ENCODE measurements at regions not wholly inside any gene's neighbourhood (a gene's known extent, or its start where the extent isn't known, plus 50 kb on each side); places are given as distances from the start of the nearest gene placed in this dataset.
"Not testable (repeated sequence)": the region's sequence is repeated elsewhere in the genome, so short reads cannot be mapped to it uniquely, and the experiment has no call there.

DNA sequence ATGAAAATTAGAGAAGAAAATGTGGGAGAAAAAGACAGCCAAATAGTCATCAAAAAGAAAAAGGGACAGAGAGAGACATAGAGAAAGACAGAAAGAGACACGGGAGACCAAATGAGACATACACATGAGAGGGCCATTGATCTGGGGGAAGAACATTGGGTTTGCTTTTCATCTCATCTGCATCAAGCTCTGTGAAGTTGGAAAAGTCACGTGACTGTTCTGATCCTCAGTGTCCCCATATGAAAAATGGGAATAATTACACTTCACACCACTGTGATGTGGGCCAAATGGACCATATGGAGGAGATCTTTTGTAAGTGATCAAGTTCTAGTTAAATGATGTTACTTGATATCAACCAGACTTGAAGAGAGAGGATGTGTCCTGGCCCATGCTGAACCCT is 147.1 kb upstream of the NRXN3 start:
- no peak overlapping the region for H3K27ac Mint-ChIP-seq
- H3K27me3 Mint-ChIP-seq = peaks cover 20% of the 10 kb centered on the region
- H3K4me3 Mint-ChIP-seq = no peak overlapping the region
- H3K36me3 Mint-ChIP-seq (ENCODE audit: low read depth) = no peaks in the 10 kb centered on the region
- H3K9me3 ChIP-seq (ENCODE audit: control insufficient read depth, low read length, poor library complexity, severe bottlenecking) = no peaks in the 10 kb centered on the region
- DNase-seq (no peak), ATAC-seq (no peak)
- no peaks in the 10 kb centered on the region for H3K4me1 Mint-ChIP-seq

DNA sequence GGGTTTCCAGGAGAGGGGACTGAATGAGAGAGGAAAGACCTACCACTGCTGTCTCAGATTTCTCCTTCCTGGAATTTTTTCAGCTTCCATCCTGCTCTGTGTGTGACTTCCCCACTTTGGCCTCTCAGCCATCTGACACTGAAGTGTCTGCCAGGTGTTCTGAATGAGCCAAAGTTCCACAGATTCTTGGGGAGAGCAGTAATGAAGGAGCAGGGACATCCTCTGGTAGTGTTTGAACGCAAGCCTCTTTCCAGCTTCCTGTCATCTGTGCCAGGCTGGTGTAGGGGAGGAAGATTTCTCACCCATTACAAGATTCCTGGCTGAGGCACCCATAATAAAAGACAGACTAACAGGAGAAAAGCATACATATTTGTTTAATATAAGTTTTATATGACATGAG is 141.7 kb upstream of the NRXN3 start:
- H3K9me3 ChIP-seq (ENCODE audit: control insufficient read depth, low read length, poor library complexity, severe bottlenecking) = no peaks in the 10 kb centered on the region
- Mint-ChIP-seq H3K4me1 (no peaks in the 10 kb centered on the region), H3K36me3 (ENCODE audit: low read depth) (no peaks in the 10 kb centered on the region), H3K27me3 (peaks cover 40% of the 10 kb centered on the region), H3K4me3 (no peak overlapping the region), H3K27ac (no peak overlapping the region)
- DNase-seq (no peak), ATAC-seq (no peak)

DNA sequence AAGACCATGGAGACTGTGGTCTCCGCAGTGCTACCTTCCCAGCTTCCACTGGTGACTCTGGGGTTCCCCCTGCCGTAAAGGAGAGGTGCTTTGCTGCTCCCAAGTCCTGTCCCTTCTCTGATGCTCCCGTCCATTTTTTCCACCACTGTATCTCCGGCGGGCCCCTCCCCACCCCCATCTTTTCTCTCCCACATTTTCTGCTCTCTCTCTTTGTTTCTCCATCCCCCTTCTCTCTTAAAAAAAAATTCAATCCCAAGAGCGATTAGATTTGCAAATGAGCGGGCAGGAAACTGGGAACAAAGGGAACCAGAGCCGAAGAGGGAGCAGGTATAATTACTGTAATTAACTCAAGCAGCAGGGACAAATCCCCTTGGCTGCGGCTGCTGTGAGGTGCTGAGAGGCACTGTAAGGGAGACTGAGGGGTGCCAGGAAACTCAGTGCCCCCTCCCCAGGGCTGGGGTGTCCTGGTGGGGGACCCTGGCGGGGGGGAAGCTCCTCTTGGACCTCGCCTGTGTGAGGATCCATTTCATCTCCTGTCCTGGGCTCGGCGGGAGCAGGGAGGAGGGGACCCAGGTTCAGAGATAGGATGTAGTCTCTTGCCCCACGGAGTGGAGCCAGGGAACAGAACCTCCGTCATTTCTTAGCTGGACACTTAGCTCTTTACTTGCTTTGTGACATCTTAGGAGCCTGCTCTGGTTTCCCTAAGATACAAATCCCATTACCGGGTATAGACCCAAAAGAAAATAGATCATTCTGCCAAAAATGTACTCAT is 140.4 kb upstream of the NRXN3 start:
- no peak for ATAC-seq
- Mint-ChIP-seq H3K4me3 (no peak overlapping the region), H3K4me1 (no peaks in the 10 kb centered on the region), H3K27me3 (peaks cover 34% of the 10 kb centered on the region), H3K36me3 (ENCODE audit: low read depth) (no peaks in the 10 kb centered on the region), H3K27ac (no peak overlapping the region)
- DNase-seq = no peak
- no peaks in the 10 kb centered on the region for H3K9me3 ChIP-seq (ENCODE audit: control insufficient read depth, low read length, poor library complexity, severe bottlenecking)

DNA sequence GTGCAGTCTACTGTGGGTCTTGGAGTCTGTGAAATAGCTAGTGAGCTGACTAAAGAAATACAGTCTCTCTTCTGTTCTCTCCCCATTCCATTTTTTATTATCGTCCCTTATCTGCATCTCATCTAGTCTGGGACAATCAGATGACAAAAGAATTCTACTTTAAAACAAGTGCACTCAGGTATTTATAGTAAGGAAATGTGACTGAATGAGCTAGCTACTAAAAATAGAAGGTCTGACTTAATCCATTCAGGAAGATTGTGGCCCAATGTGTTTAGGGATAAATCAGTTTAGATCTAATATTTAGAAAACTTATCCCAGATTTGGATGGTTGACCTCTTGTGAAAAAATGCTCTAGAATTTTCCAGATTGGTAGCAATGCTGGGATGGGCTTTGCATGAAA is 126.8 kb upstream of the NRXN3 start:
- Mint-ChIP-seq H3K4me1 (no peaks in the 10 kb centered on the region), H3K27ac (no peak overlapping the region), H3K27me3 (peaks cover 29% of the 10 kb centered on the region), H3K4me3 (no peak overlapping the region), H3K36me3 (ENCODE audit: low read depth) (no peaks in the 10 kb centered on the region)
- ATAC-seq (no peak), DNase-seq (no peak)
- H3K9me3 ChIP-seq (ENCODE audit: control insufficient read depth, low read length, poor library complexity, severe bottlenecking) = no peaks in the 10 kb centered on the region

DNA sequence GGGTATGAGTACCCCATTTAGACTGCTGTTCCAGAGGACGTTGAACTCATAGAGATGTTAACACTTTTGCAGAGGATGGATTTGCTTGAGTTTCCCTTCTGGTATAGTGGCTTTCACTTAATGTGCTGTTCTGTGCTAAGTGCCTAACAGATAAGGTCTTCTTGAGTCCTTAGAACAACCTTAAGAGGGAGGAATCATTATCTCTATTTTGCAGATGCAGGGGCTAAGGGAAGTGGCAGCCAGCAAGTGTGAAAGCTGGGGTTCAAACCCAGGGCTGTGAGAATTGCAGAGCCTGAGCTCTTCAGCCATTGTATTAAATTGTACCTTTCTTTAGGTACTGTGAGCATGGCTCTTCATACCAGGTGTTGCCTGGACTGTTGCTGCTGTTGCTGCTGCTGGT is 122.1 kb upstream of the NRXN3 start:
- H3K4me3 Mint-ChIP-seq = no peak overlapping the region
- peaks cover 13% of the 10 kb centered on the region for H3K27me3 Mint-ChIP-seq
- no peak for ATAC-seq
- no peak overlapping the region for H3K27ac Mint-ChIP-seq
- H3K4me1 Mint-ChIP-seq = no peaks in the 10 kb centered on the region
- H3K9me3 ChIP-seq (ENCODE audit: control insufficient read depth, low read length, poor library complexity, severe bottlenecking) = no peaks in the 10 kb centered on the region
- H3K36me3 Mint-ChIP-seq (ENCODE audit: low read depth) = no peaks in the 10 kb centered on the region
- no peak for DNase-seq

DNA sequence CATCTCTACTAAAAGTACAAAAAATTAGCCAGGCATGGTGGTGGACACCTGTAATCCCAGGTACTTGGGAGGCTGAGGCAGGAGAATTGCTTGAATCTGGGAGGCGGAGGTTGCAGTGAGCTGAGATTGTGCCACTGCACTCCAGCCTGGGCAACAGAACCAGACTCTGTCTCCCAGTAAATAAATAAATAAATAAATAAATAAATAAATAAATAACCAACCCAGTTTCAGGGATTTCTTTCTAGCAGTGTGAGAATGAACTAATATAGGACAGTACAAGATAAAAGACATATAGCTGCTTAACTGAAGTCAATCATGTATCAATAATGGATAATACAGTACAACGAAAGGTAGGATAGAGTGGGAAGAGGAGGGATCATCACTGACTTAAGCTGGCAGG is 113.3 kb upstream of the NRXN3 start:
- H3K36me3 Mint-ChIP-seq (ENCODE audit: low read depth); ATAC-seq; H3K4me3 Mint-ChIP-seq; H3K4me1 Mint-ChIP-seq; H3K9me3 ChIP-seq (ENCODE audit: control insufficient read depth, low read length, poor library complexity, severe bottlenecking); H3K27ac Mint-ChIP-seq; DNase-seq: not testable (repeated sequence)
- peaks cover 11% of the 10 kb centered on the region for H3K27me3 Mint-ChIP-seq

DNA sequence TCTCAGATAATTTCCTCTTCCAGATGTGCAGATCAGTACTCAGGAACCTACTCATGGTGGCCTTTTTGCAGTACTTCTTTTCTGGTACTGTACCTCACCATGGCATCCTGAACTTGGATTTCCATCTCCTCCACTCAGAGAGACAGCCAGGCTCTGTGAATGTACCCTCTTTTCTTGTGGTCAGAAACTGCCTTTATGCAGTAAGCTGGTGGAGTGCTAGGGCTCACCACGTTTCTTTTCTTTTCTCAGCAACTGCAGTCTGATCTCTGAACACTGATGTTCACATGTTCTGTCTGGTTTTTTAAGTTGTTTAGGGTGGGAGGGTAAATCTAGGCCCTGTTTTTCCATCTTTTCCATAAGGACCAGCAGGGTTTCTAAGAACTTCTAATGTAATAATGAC is 99.8 kb upstream of the NRXN3 start:
- Mint-ChIP-seq H3K4me3 (no peak overlapping the region), H3K27me3 (peaks cover 34% of the 10 kb centered on the region), H3K27ac (no peak overlapping the region), H3K4me1 (no peaks in the 10 kb centered on the region), H3K36me3 (ENCODE audit: low read depth) (no peaks in the 10 kb centered on the region)
- DNase-seq (no peak), ATAC-seq (no peak)
- H3K9me3 ChIP-seq (ENCODE audit: control insufficient read depth, low read length, poor library complexity, severe bottlenecking) = no peaks in the 10 kb centered on the region

DNA sequence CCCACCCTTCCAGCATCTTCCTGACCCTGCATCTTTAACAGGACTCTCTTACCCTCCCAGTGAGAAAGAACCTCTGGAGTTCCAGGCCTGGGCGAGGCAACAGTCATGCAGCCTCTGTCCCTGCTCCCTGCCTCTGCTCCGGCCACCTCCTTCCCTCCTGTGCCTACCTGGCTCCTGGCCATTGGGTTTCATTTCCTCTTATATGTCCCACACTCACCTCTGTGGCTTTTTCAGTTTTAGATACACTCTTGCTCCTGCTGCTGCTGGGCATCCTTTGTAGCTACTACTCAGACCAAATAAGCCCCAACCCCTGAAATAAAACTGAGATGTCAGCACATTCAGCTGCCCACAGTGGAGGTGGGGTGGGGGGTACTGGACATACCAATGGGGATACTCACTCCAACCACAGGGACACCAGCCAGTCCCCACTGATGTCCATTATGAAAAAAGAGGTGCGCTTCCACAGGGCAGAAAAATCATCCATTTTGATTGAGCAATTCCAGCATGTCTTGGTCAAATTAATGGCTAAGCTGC is 99.1 kb upstream of the NRXN3 start:
- no peaks in the 10 kb centered on the region for H3K36me3 Mint-ChIP-seq (ENCODE audit: low read depth)
- no peaks in the 10 kb centered on the region for H3K4me1 Mint-ChIP-seq
- H3K4me3 Mint-ChIP-seq = no peak overlapping the region
- H3K9me3 ChIP-seq (ENCODE audit: control insufficient read depth, low read length, poor library complexity, severe bottlenecking) = no peaks in the 10 kb centered on the region
- peaks cover 34% of the 10 kb centered on the region for H3K27me3 Mint-ChIP-seq
- ATAC-seq = no peak
- no peak overlapping the region for H3K27ac Mint-ChIP-seq
- no peak for DNase-seq

DNA sequence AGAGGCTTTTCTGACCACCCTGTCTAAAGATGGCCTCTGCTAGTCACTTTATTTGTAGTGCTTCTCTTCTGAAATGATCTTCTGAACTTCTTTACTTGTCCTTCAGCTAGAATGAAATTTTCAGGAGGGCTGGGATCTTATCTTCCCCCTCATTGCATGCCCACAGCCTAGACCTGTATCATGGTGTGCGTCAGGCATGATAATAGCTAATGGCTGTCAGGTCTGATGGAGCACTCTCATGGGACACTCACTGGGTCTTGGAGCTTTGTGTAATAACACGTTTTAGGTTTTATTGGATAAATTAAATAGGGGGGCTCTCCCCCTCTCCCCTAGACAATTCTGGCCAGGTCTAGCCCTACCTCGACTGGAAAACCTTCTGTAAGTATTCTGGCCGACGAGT is 97.1 kb upstream of the NRXN3 start:
- H3K36me3 Mint-ChIP-seq (ENCODE audit: low read depth) = no peaks in the 10 kb centered on the region
- no peak for ATAC-seq
- H3K9me3 ChIP-seq (ENCODE audit: control insufficient read depth, low read length, poor library complexity, severe bottlenecking) = no peaks in the 10 kb centered on the region
- no peak for DNase-seq
- no peak overlapping the region for H3K27ac Mint-ChIP-seq
- no peaks in the 10 kb centered on the region for H3K4me1 Mint-ChIP-seq
- no peak overlapping the region for H3K4me3 Mint-ChIP-seq
- H3K27me3 Mint-ChIP-seq = peaks cover 38% of the 10 kb centered on the region

DNA sequence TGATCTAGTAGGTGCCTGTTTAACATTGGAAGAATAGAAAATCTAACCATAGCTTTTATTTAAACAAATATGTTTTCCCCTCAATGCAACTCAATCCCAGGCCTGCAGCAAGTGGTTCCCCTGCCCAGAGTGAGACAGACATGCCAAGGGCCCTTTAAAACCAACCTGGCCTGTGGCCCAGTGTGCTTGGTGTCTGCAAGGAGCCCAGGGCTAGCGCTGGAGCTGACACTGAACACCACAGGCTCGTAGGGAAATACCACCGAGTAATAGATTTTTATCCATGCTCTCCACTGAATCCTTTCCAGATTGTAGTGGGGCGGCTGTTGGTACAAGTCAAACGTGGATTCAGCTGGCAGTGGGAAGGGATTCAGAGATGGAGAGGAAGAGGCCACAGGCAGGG is 95.6 kb upstream of the NRXN3 start:
- Mint-ChIP-seq H3K4me1 (no peaks in the 10 kb centered on the region), H3K36me3 (ENCODE audit: low read depth) (no peaks in the 10 kb centered on the region), H3K4me3 (no peak overlapping the region), H3K27ac (no peak overlapping the region), H3K27me3 (peaks cover 33% of the 10 kb centered on the region)
- H3K9me3 ChIP-seq (ENCODE audit: control insufficient read depth, low read length, poor library complexity, severe bottlenecking) = no peaks in the 10 kb centered on the region
- ATAC-seq = no peak
- no peak for DNase-seq

DNA sequence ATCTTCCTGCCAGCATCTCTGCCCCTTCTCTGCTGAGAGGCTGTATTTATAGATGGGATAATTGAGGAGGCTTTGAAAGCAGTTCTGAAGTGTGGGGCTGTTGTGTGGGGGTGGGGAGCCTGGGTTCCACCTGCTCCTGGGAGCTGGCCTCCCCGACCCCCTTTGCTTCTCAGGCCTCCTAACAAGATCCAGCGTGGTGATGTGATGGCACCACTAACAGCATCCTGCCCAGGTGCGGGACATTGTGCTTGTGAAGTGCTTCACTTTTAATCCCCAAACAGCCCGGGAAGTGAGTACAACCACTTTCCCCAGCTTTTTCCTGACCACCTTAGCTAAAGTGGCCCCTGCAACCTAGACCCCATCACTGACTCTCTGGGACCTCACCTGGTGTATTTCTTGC is 95.1 kb upstream of the NRXN3 start:
- Mint-ChIP-seq H3K27me3 (peaks cover 33% of the 10 kb centered on the region), H3K4me3 (no peak overlapping the region), H3K4me1 (no peaks in the 10 kb centered on the region), H3K27ac (no peak overlapping the region), H3K36me3 (ENCODE audit: low read depth) (no peaks in the 10 kb centered on the region)
- DNase-seq = no peak
- no peak for ATAC-seq
- no peaks in the 10 kb centered on the region for H3K9me3 ChIP-seq (ENCODE audit: control insufficient read depth, low read length, poor library complexity, severe bottlenecking)

DNA sequence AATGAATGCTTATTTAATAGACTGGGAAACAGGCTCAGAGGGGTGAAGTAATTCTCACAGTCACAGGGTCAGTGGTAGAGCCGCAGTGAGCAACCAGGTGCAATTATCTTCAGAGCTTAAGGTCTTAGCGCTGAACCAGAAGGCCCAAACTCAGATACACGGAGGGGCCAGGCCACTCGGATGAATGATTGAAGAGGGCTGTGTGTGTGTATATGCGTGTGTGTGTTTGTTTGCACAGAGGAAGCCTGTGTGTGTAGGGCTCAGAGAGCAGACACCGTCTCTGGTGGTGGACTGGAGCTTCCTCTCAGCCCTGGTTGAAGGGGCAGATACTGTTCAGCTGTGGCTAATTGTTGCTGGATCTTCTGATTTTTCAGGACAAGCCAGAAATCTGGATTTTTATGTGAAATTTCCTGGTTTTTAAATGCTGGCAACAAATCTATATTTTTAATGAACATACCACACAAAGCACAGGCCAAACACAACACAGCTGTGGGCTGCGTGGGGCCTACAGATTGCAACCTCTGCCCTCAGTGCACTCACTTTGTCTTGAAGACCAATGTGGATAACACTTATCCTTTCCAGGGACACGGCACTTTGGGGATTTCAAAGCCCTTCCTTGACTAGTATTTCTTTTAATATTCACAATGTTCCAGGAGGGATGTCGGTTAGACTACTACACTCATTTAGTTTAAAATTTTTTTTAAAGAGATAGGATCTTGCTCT is 94.5 kb upstream of the NRXN3 start:
- Mint-ChIP-seq H3K4me3 (no peak overlapping the region), H3K4me1 (no peaks in the 10 kb centered on the region), H3K27ac (no peak overlapping the region), H3K27me3 (peaks cover 26% of the 10 kb centered on the region), H3K36me3 (ENCODE audit: low read depth) (no peaks in the 10 kb centered on the region)
- ATAC-seq = no peak
- no peaks in the 10 kb centered on the region for H3K9me3 ChIP-seq (ENCODE audit: control insufficient read depth, low read length, poor library complexity, severe bottlenecking)
- DNase-seq = no peak

DNA sequence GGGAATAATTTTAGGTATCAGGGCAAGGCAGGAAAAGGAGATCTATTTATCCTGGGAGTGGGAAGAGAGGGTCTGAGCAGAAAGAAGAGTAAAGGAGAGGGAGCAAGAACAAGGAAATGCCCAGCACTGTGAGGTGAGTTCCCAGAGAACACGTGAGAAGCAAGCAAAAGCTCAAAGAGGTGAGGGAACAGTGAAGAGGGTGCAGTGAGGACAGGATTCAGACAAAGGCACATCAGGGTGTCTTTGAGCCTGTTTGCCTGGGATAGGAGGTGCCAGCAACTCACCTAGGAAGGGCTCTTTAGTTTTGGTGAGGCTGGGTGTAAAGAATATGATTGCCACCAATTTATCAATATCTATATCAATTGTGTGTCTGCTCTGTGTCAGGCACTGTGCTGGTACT is 88.9 kb upstream of the NRXN3 start:
- ATAC-seq (no peak), DNase-seq (no peak)
- no peaks in the 10 kb centered on the region for H3K9me3 ChIP-seq (ENCODE audit: control insufficient read depth, low read length, poor library complexity, severe bottlenecking)
- Mint-ChIP-seq H3K27me3 (peaks cover 10% of the 10 kb centered on the region), H3K4me1 (no peaks in the 10 kb centered on the region), H3K27ac (no peak overlapping the region), H3K36me3 (ENCODE audit: low read depth) (no peaks in the 10 kb centered on the region), H3K4me3 (no peak overlapping the region)

DNA sequence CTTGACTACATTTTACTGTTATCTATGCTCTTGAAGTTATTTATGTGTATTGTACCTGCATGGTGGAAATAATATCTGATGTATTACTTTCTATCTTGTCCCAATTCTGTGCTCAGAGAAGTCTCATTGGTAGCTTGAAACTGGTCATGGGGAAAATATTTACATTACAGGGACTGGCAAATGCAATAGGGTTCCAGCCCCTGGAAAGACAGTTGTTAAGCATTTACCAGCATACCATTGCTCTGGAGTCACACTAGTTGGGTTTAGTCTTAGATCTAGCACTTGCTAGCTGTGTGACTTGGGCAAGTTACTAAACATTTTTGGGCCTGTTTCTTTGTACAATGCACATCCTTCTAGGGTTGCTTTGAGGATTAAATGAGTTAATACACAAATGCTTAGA is 86.3 kb upstream of the NRXN3 start:
- no peaks in the 10 kb centered on the region for H3K9me3 ChIP-seq (ENCODE audit: control insufficient read depth, low read length, poor library complexity, severe bottlenecking)
- DNase-seq (no peak), ATAC-seq (no peak)
- Mint-ChIP-seq H3K27me3 (peaks cover 13% of the 10 kb centered on the region), H3K36me3 (ENCODE audit: low read depth) (no peaks in the 10 kb centered on the region), H3K4me1 (no peaks in the 10 kb centered on the region), H3K27ac (no peak overlapping the region), H3K4me3 (no peak overlapping the region)

Data from T-helper 17 cell (primary cell).